HCT116 (cell line): ENCODE measurements at regions not wholly inside any gene's neighbourhood (a gene's known extent, or its start where the extent isn't known, plus 50 kb on each side); places are given as distances from the start of the nearest gene placed in this dataset.

Source experiments
- ATAC-seq: fragments of 200-7000 bp; cut with Tn5 transposase; 2 replicates; pipeline ENCODE4 v1.9.1; 2020; ENCODE audit warnings: mild to moderate bottlenecking, moderate library complexity
- BruUV-seq: library from RNA; stranded (reverse); fragments of 400-500 nt; replicated peaks from 2 replicates; lab custom pipeline; 2021; lab: Mats Ljungman, UMichigan
- CTCF ChIA-PET: fragments of 300-600 bp; sonication (Branson Sonifier 250); formaldehyde crosslinking; loops from one replicate; lab custom pipeline; 2021; ENCODE audit warnings: antibody characterized with exemption; lab: Charles Lee
- POLR2A ChIA-PET: fragments of 300-600, 350-600 bp; sonication (Branson Sonifier 250); formaldehyde crosslinking; loops from one replicate; lab custom pipeline; 2021; ENCODE audit warnings: antibody characterized with exemption; lab: Charles Lee
- RAD21 ChIA-PET, 2 experiments: fragments of 300-600 bp; sonication (Branson Sonifier 250); formaldehyde crosslinking; loops; one replicate each; lab custom pipeline; 2023; ENCODE audit warnings: low total read pairs in 2 of 2; ENCODE audit not compliant: uncharacterized antibody in 2 of 2, unreplicated experiment in 2 of 2, low non-redundant PET in 1 of 2; lab: Charles Lee
- DNase-seq: peaks from one replicate; pipeline ENCODE4 v3.0.0-alpha.2; 2010; ENCODE audit warnings: low read depth, low spot score
- H2AFZ ChIP-seq: fragments of 200-600 bp; shearing (Covaris generic), sonication (generic); 2 replicates; pipeline ENCODE4 v1.6.1; 2017; ENCODE audit warnings: low read depth, mixed run types, mixed read lengths, antibody characterized with exemption, low read length; ENCODE audit not compliant: poor library complexity, severe bottlenecking
- H3K27ac ChIP-seq: 2 replicates; pipeline ENCODE4 v1.5.1; 2012; ENCODE audit warnings: low read depth, low read length
- H3K27me3 ChIP-seq: fragments of 200-600 bp; sonication (generic); 2 replicates; pipeline ENCODE4 v1.6.1; 2016; ENCODE audit warnings: mixed run types, low read length, mixed read lengths; ENCODE audit not compliant: insufficient read depth
- H3K36me3 ChIP-seq, 2 experiments: fragments of 200-500 bp in 1 of 2; fragments of 200-600 bp in 1 of 2; sonication (Bioruptor generic) in 1 of 2; sonication (generic) in 1 of 2; 2 replicates each; pipeline versions ENCODE4 v1.5.1 to v1.6.1; 2014 to 2016; ENCODE audit warnings: low read length in 2 of 2, inconsistent platforms in 1 of 2, mixed read lengths in 1 of 2, mixed run types in 1 of 2; ENCODE audit not compliant: insufficient read depth in 2 of 2, control insufficient read depth in 1 of 2
- H3K4me1 ChIP-seq, 2 experiments: fragments of 200-600 bp in 1 of 2; sonication (generic) in 1 of 2; 2 replicates each; pipeline versions ENCODE4 v1.5.1 to v1.6.1; 2012 to 2017; ENCODE audit warnings: low read length in 2 of 2, inconsistent platforms in 1 of 2, mild to moderate bottlenecking in 1 of 2, mixed read lengths in 1 of 2, mixed run types in 1 of 2, moderate library complexity in 1 of 2; ENCODE audit not compliant: insufficient read depth in 2 of 2, control insufficient read depth in 1 of 2
- H3K4me2 ChIP-seq: fragments of 200-600 bp; sonication (generic); 2 replicates; pipeline ENCODE4 v1.6.1; 2017; ENCODE audit warnings: mixed run types, low read length, mixed read lengths
- H3K4me3 ChIP-seq, 2 experiments: fragments of 200-600 bp in 1 of 2; sonication (generic) in 1 of 2; replicated peaks in 1 of 2; 2 replicates each; pipeline ENCODE4 v1.5.1; 2011 to 2016; ENCODE audit warnings: low read length in 2 of 2, control low read depth in 1 of 2, low read depth in 1 of 2, mild to moderate bottlenecking in 1 of 2, mixed read lengths in 1 of 2, mixed run types in 1 of 2
- H3K79me2 ChIP-seq: fragments of 200-600 bp; sonication (generic); 2 replicates; pipeline ENCODE4 v1.6.1; 2017; ENCODE audit warnings: mild to moderate bottlenecking, mixed run types, low read length, moderate library complexity, mixed read lengths; ENCODE audit not compliant: insufficient read depth
- H3K9ac ChIP-seq: fragments of 200-600 bp; sonication (generic); 2 replicates; pipeline ENCODE4 v1.6.1; 2016; ENCODE audit warnings: low read length, mixed read lengths
- H3K9me2 ChIP-seq: fragments of 200-600 bp; sonication (generic), shearing (Covaris generic); 2 replicates; pipeline ENCODE4 v1.6.1; 2017; ENCODE audit warnings: mixed run types, mild to moderate bottlenecking, moderate library complexity; ENCODE audit not compliant: insufficient read depth
- H3K9me3 ChIP-seq, 2 experiments: fragments of 200-500 bp in 1 of 2; fragments of 200-600 bp in 1 of 2; sonication (Bioruptor generic) in 1 of 2; sonication (generic) in 1 of 2; 2 replicates each; pipeline ENCODE4 v1.6.1; 2014 to 2017; ENCODE audit warnings: low read length in 2 of 2, mixed read lengths in 2 of 2, inconsistent platforms in 1 of 2, low read depth in 1 of 2, mild to moderate bottlenecking in 1 of 2, mixed run types in 1 of 2, moderate library complexity in 1 of 2; ENCODE audit not compliant: control insufficient read depth in 1 of 2, insufficient read depth in 1 of 2
- H4K20me1 ChIP-seq: fragments of 200-600 bp; sonication (generic), shearing (Covaris generic); 2 replicates; pipeline ENCODE4 v1.6.1; 2017; ENCODE audit warnings: mixed run types, mild to moderate bottlenecking, moderate library complexity; ENCODE audit not compliant: insufficient read depth
- CBX3 ChIP-seq: IDR thresholded peaks from 2 replicates; pipeline ENCODE4 v1.6.1; 2012; ENCODE audit warnings: low read depth
- CEBPB ChIP-seq: IDR thresholded peaks from 2 replicates; pipeline ENCODE4 v1.6.1; 2012; ENCODE audit warnings: low read depth
- EGR1 ChIP-seq: IDR thresholded peaks from 2 replicates; pipeline ENCODE4 v1.6.1; 2012; ENCODE audit warnings: low read depth
- EZH2phosphoT487 ChIP-seq: fragments of 200-600 bp; IDR thresholded peaks from 2 replicates; pipeline ENCODE4 v1.6.1; 2018; ENCODE audit warnings: antibody characterized with exemption, borderline replicate concordance
- MAX ChIP-seq: IDR thresholded peaks from 2 replicates; pipeline ENCODE4 v1.6.1; 2012
- POLR2A ChIP-seq: IDR thresholded peaks from 2 replicates; pipeline ENCODE4 v1.7.0; 2011; ENCODE audit warnings: borderline replicate concordance; ENCODE audit not compliant: insufficient read depth, insufficient read length; ENCODE audit errors: extremely low read depth
- RAD21 ChIP-seq: IDR thresholded peaks from 2 replicates; pipeline ENCODE4 v1.6.1; 2012; ENCODE audit warnings: low read depth, mild to moderate bottlenecking
- SIN3A ChIP-seq: IDR thresholded peaks from 2 replicates; pipeline ENCODE4 v1.6.1; 2012; ENCODE audit warnings: low read depth
- SP1 ChIP-seq: IDR thresholded peaks from 2 replicates; pipeline ENCODE4 v1.6.1; 2012; ENCODE audit warnings: low read depth
- SRF ChIP-seq: IDR thresholded peaks from 2 replicates; pipeline ENCODE4 v1.6.1; 2012; ENCODE audit warnings: low read depth
- YY1 ChIP-seq: IDR thresholded peaks from 2 replicates; pipeline ENCODE4 v1.6.1; 2011; ENCODE audit warnings: low read length, low read depth, moderate library complexity, mild to moderate bottlenecking; ENCODE audit not compliant: insufficient replicate concordance; ENCODE audit errors: extremely low read depth
- intact Hi-C: fragments of 100-400 bp; cut with micrococcal nuclease; formaldehyde crosslinking; loops from 2 replicates; pipeline ENCODE4 v1.10.0; 2022
- TF ChIP-seq, protein P1 (sequence below): IDR thresholded peaks from 2 replicates; pipeline ENCODE4 v1.6.1; 2012
- TF ChIP-seq, protein P2 (sequence below): IDR thresholded peaks from 2 replicates; pipeline ENCODE4 v1.6.1; 2011; ENCODE audit warnings: mild to moderate bottlenecking, low read length, moderate library complexity; ENCODE audit not compliant: insufficient replicate concordance; ENCODE audit errors: extremely low read depth

DNA sequence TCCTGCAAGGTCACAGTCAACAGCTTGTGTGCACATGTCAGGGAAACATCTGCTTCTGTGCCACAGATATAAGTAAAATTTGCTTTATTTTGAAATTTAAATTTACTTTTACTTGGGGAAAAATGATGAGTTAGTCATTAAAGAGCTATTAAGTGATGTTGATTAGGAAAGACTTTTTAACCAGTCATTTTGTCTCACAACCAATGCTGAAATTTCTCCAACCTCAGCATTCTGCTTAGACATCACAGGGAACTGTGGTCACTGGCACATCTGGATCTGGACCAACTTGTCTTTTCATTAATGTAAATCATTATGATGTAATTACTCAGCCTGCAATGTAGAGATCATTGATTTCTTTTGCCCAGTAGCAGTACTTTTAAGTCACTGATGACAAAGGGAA, 301.0 kb downstream of the TTLL7 start:
- no peak overlapping the region for H3K4me3 ChIP-seq
- RAD21 ChIA-PET = no interaction called here
- H3K4me2 ChIP-seq = no peak overlapping the region
- no peak overlapping the region for H2AFZ ChIP-seq
- ATAC-seq = no peak
- no TSS peak for BruUV-seq
- TF ChIP-seq EZH2phosphoT487 (no peak), SIN3A (no peak), EGR1 (no peak), POLR2A (no peak), CEBPB (no peak), SP1 (no peak), RAD21 (no peak), YY1 (no peak), SRF (no peak), MAX (no peak), CBX3 (no peak)
- TF ChIP-seq, protein P1, sequence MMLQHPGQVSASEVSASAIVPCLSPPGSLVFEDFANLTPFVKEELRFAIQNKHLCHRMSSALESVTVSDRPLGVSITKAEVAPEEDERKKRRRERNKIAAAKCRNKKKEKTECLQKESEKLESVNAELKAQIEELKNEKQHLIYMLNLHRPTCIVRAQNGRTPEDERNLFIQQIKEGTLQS = no peak
- TF ChIP-seq, protein P2, sequence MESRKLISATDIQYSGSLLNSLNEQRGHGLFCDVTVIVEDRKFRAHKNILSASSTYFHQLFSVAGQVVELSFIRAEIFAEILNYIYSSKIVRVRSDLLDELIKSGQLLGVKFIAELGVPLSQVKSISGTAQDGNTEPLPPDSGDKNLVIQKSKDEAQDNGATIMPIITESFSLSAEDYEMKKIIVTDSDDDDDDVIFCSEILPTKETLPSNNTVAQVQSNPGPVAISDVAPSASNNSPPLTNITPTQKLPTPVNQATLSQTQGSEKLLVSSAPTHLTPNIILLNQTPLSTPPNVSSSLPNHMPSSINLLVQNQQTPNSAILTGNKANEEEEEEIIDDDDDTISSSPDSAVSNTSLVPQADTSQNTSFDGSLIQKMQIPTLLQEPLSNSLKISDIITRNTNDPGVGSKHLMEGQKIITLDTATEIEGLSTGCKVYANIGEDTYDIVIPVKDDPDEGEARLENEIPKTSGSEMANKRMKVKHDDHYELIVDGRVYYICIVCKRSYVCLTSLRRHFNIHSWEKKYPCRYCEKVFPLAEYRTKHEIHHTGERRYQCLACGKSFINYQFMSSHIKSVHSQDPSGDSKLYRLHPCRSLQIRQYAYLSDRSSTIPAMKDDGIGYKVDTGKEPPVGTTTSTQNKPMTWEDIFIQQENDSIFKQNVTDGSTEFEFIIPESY = no peak
- TF ChIP-seq, all 23 proteins: peak for 0
- no peaks in the 10 kb centered on the region for H3K9me2 ChIP-seq
- CTCF ChIA-PET = no interaction called here
- intact Hi-C loops = no loop called here
- no peak overlapping the region for H3K9ac ChIP-seq
- no peaks in the 10 kb centered on the region for H3K9me3 ChIP-seq
- DNase-seq = no peak
- H3K79me2 ChIP-seq = no peaks in the 10 kb centered on the region
- H4K20me1 ChIP-seq = no peaks in the 10 kb centered on the region
- POLR2A ChIA-PET = no interaction called here
- no peaks in the 10 kb centered on the region for H3K4me1 ChIP-seq
- peaks cover 11% of the 10 kb centered on the region for H3K27me3 ChIP-seq
- H3K36me3 ChIP-seq = no peaks in the 10 kb centered on the region
- no peak overlapping the region for H3K27ac ChIP-seq
